HepG2 (cell line): ENCODE measurements at regions not wholly inside any gene's neighbourhood (a gene's known extent, or its start where the extent isn't known, plus 50 kb on each side); places are given as distances from the start of the nearest gene placed in this dataset.

ENCODE experiments used
- ATAC-seq: fragments of 200-7000 bp; cut with Tn5 transposase; 3 replicates; pipeline ENCODE4 v1.9.1; 2020; ENCODE audit warnings: mild to moderate bottlenecking, moderate library complexity
- BruUV-seq: library from RNA; stranded (reverse); fragments of 400-500 nt; replicated peaks from 2 replicates; lab custom pipeline; 2021; lab: Mats Ljungman, UMichigan
- CTCF ChIA-PET: fragments of 300-600 bp; formaldehyde crosslinking; extraction: SDS; loops from one replicate; lab custom pipeline; 2021; ENCODE audit warnings: low total read pairs, inconsistent platforms, low intra/inter-chr PET ratio; lab: Yijun Ruan, JAX
- POLR2A ChIA-PET: fragments of 350-600 bp; sonication (Branson Sonifier 250); formaldehyde crosslinking; loops from one replicate; lab custom pipeline; 2020; ENCODE audit warnings: antibody characterized with exemption, inconsistent platforms; lab: Yijun Ruan, JAX
- DNase-seq: peaks from one replicate; pipeline ENCODE4 v3.0.0-alpha.2; 2015; ENCODE audit warnings: low spot score
- FAIRE-seq: peaks from 3 replicates; lab custom pipeline; 2011; peaks lifted over from hg19 to GRCh38; lab: Jason Lieb, UNC
- H2AFZ ChIP-seq: one replicate; pipeline ENCODE4 v1.6.1; 2011; ENCODE audit warnings: low read length, inconsistent platforms
- H3K27ac ChIP-seq: fragments of 300-600 bp; 3 replicates; pipeline ENCODE4 v1.8.0; 2011; ENCODE audit warnings: mixed run types, mild to moderate bottlenecking, mixed read lengths, low read length, inconsistent platforms; ENCODE audit not compliant: insufficient read depth; ENCODE audit errors: extremely low read length
- H3K27me3 ChIP-seq, 2 experiments: fragments of 200-600 bp in 1 of 2; 2 replicates in 1 of 2; 3 replicates in 1 of 2; pipeline versions ENCODE4 v1.6.0 to v1.8.0; 2011; ENCODE audit warnings: low read length in 2 of 2, mild to moderate bottlenecking in 2 of 2, moderate library complexity in 2 of 2, inconsistent platforms in 1 of 2; ENCODE audit not compliant: insufficient read depth in 2 of 2, control insufficient read depth in 1 of 2
- H3K36me3 ChIP-seq, 2 experiments: fragments of 200-600 bp in 1 of 2; replicated peaks in 1 of 2; 2 replicates in 1 of 2; 3 replicates in 1 of 2; pipeline versions ENCODE4 v1.5.1 to v1.8.0; 2011; ENCODE audit warnings: low read length in 2 of 2, inconsistent platforms in 1 of 2; ENCODE audit not compliant: insufficient read depth in 2 of 2, control insufficient read depth in 1 of 2
- H3K4me1 ChIP-seq: 2 replicates; pipeline ENCODE4 v1.5.1; 2012; ENCODE audit warnings: low read length, inconsistent platforms; ENCODE audit not compliant: insufficient read depth
- H3K4me2 ChIP-seq: 2 replicates; pipeline ENCODE4 v1.6.0; 2011; ENCODE audit warnings: low read depth, low read length, inconsistent platforms
- H3K4me3 ChIP-seq, 3 experiments: fragments of 200-600 bp in 1 of 3; sonication (generic), shearing (Covaris generic) in 1 of 3; replicated peaks in 1 of 3; 2 replicates each; pipeline ENCODE4 v1.5.1; 2011 to 2016; ENCODE audit warnings: low read length in 3 of 3, inconsistent platforms in 2 of 3, low read depth in 2 of 3, mild to moderate bottlenecking in 2 of 3, control low read depth in 1 of 3, mixed read lengths in 1 of 3; ENCODE audit not compliant: insufficient read depth in 1 of 3
- H3K79me2 ChIP-seq: one replicate; pipeline ENCODE4 v1.6.1; 2011; ENCODE audit warnings: low read length, inconsistent platforms; ENCODE audit not compliant: insufficient read depth
- H3K9ac ChIP-seq: 2 replicates; pipeline ENCODE4 v1.6.0; 2011; ENCODE audit warnings: mild to moderate bottlenecking, low read depth, low read length, inconsistent platforms; ENCODE audit not compliant: insufficient read depth
- H3K9me3 ChIP-seq: 2 replicates; pipeline ENCODE4 v1.5.1; 2012; ENCODE audit warnings: mild to moderate bottlenecking, low read length
- H4K20me1 ChIP-seq: 2 replicates; pipeline ENCODE4 v1.6.0; 2011; ENCODE audit warnings: inconsistent platforms, mild to moderate bottlenecking, low read length, moderate library complexity; ENCODE audit not compliant: insufficient read depth
- KDM5B ChIP-seq: sonication (generic); formaldehyde crosslinking; IDR thresholded peaks from 2 replicates; pipeline ENCODE4 v1.4.0; 2020; ENCODE audit warnings: missing genetic modification reagents, mild to moderate bottlenecking, borderline replicate concordance
- NKX3-1 ChIP-seq: sonication (generic); formaldehyde crosslinking; IDR thresholded peaks from 2 replicates; pipeline ENCODE4 v1.5.0; 2020; ENCODE audit warnings: missing genetic modification reagents
- ZC3H4 ChIP-seq: sonication (generic); formaldehyde crosslinking; IDR thresholded peaks from 2 replicates; pipeline ENCODE4 v1.4.0; 2020; ENCODE audit warnings: missing genetic modification reagents, borderline replicate concordance
- ZFP36 ChIP-seq: fragments of 150-350 bp; IDR thresholded peaks from 2 replicates; pipeline ENCODE4 v1.6.1; 2018; ENCODE audit warnings: borderline replicate concordance, low read length, low read depth; ENCODE audit not compliant: partially characterized antibody
- ZNF432 ChIP-seq: sonication (generic); formaldehyde crosslinking; IDR thresholded peaks from 2 replicates; pipeline ENCODE4 v1.5.0; 2020; ENCODE audit warnings: missing genetic modification reagents, mild to moderate bottlenecking, borderline replicate concordance
- ZNF567 ChIP-seq: sonication (generic); formaldehyde crosslinking; IDR thresholded peaks from 2 replicates; pipeline ENCODE4 v1.8.1; 2023; ENCODE audit warnings: mild to moderate bottlenecking, missing genetic modification reagents, borderline replicate concordance
- ZNF616 ChIP-seq: sonication (generic); formaldehyde crosslinking; IDR thresholded peaks from 2 replicates; pipeline ENCODE4 v1.5.0; 2020; ENCODE audit warnings: low read depth, mild to moderate bottlenecking, missing genetic modification reagents
- ZSCAN9 ChIP-seq: IDR thresholded peaks from 2 replicates; pipeline ENCODE4 v1.6.1; 2016; ENCODE audit warnings: borderline replicate concordance
- WGBS: methylation state at CpG from one replicate; pipeline ENCODE4 v1.1.6; 2017; ENCODE audit warnings: low lambda C conversion rate; 5-methylcytosine and 5-hydroxymethylcytosine counted together
- in situ Hi-C: cut with HindIII; loops from 2 replicates; pipeline ENCODE4 v1.10.0; 2017; ENCODE audit warnings: low pct_unique_long_range_greater_than_20kb; ENCODE audit not compliant: extremely low pct_ligation_motif_present
- intact Hi-C: fragments of 100-400 bp; cut with micrococcal nuclease; formaldehyde crosslinking; loops from one replicate; pipeline ENCODE4 v1.10.0; 2022; ENCODE audit not compliant: unreplicated experiment
- TF ChIP-seq, protein P1 (sequence below): sonication (generic); formaldehyde crosslinking; IDR thresholded peaks from 2 replicates; pipeline ENCODE4 v1.4.0; 2020; ENCODE audit warnings: missing genetic modification reagents
- TF ChIP-seq, protein P2 (sequence below): sonication (generic); formaldehyde crosslinking; IDR thresholded peaks from 2 replicates; pipeline ENCODE4 v1.8.1; 2022; ENCODE audit warnings: low read depth, mild to moderate bottlenecking, missing genetic modification reagents
- TF ChIP-seq, protein P3 (sequence below): sonication (generic); formaldehyde crosslinking; IDR thresholded peaks from 2 replicates; pipeline ENCODE4 v1.5.0; 2020; ENCODE audit warnings: mild to moderate bottlenecking, low read depth, missing genetic modification reagents, borderline replicate concordance

DNA sequence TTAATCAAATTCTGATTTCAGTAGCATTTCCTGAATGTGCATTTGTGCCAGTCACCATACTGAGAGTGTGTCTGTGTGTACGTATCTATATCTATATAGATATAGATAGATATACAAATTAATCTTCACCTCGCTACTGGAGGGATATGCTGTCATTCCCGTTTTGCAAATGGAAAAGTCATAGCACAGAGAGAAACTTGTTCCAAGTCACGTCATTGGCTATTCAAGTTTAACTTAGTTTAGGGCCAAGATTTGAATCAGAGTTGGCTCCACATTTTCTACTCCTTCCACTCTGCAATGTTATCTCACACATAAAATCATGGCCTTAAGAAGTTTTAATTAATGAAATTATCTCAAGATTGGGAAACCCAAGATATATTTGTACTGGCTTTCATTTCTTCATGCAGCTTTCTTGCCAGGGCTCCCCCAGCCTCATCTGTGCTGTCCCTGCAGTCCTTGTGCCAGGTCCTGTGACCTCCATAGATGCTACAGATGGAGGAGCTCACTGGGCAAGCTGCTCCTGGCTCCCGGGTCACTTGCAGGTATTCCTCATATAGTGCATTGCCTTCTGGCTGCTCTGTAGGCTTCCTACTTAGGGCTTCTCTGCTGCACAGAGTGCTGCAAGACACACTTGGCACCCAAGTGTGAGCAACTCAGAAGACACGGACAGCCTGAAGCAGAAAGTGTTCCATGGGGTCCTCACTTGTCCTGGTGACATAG is 245.8 kb downstream of the KCNS3 start (continued):
- TF ChIP-seq ZFP36: no peak

GRCh38 chr2:18123577-18123976 is 245.1 kb downstream of the KCNS3 start:
- no peaks in the 10 kb centered on the region for H3K9me3 ChIP-seq
- DNase-seq: no peak
- in situ Hi-C loops: no loop called here
- H3K79me2 ChIP-seq: no peaks in the 10 kb centered on the region
- WGBS: 0% methylated on average over 3 of the region's 3 CpGs
- no TSS peak for BruUV-seq
- POLR2A ChIA-PET: no interaction called here
- no peak overlapping the region for H3K4me3 ChIP-seq
- H3K9ac ChIP-seq: no peak overlapping the region
- CTCF ChIA-PET: no interaction called here
- H4K20me1 ChIP-seq: no peaks in the 10 kb centered on the region
- ATAC-seq: no peak
- H3K4me1 ChIP-seq: no peaks in the 10 kb centered on the region
- H3K4me2 ChIP-seq: no peak overlapping the region
- intact Hi-C loops: no loop called here
- H3K27ac ChIP-seq: no peak overlapping the region
- no peaks in the 10 kb centered on the region for H3K36me3 ChIP-seq
- no peak for FAIRE-seq
- no peak overlapping the region for H2AFZ ChIP-seq
- no peaks in the 10 kb centered on the region for H3K27me3 ChIP-seq
- TF ChIP-seq ZNF432: no peak
- TF ChIP-seq, protein P1, sequence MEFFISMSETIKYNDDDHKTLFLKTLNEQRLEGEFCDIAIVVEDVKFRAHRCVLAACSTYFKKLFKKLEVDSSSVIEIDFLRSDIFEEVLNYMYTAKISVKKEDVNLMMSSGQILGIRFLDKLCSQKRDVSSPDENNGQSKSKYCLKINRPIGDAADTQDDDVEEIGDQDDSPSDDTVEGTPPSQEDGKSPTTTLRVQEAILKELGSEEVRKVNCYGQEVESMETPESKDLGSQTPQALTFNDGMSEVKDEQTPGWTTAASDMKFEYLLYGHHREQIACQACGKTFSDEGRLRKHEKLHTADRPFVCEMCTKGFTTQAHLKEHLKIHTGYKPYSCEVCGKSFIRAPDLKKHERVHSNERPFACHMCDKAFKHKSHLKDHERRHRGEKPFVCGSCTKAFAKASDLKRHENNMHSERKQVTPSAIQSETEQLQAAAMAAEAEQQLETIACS (CRISPR knock-in tag): no peak
- no peak for TF ChIP-seq ZC3H4 (CRISPR knock-in tag)
- no peak for TF ChIP-seq ZSCAN9
- TF ChIP-seq KDM5B: no peak
- no peak for TF ChIP-seq NKX3-1 (CRISPR knock-in tag)
- TF ChIP-seq ZNF616: no peak
- TF ChIP-seq, protein P2, sequence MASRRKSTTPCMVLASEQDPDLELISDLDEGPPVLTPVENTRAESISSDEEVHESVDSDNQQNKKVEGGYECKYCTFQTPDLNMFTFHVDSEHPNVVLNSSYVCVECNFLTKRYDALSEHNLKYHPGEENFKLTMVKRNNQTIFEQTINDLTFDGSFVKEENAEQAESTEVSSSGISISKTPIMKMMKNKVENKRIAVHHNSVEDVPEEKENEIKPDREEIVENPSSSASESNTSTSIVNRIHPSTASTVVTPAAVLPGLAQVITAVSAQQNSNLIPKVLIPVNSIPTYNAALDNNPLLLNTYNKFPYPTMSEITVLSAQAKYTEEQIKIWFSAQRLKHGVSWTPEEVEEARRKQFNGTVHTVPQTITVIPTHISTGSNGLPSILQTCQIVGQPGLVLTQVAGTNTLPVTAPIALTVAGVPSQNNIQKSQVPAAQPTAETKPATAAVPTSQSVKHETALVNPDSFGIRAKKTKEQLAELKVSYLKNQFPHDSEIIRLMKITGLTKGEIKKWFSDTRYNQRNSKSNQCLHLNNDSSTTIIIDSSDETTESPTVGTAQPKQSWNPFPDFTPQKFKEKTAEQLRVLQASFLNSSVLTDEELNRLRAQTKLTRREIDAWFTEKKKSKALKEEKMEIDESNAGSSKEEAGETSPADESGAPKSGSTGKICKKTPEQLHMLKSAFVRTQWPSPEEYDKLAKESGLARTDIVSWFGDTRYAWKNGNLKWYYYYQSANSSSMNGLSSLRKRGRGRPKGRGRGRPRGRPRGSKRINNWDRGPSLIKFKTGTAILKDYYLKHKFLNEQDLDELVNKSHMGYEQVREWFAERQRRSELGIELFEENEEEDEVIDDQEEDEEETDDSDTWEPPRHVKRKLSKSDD (CRISPR knock-in tag): no peak
- TF ChIP-seq ZNF567 (CRISPR knock-in tag): no peak
- TF ChIP-seq, protein P3, sequence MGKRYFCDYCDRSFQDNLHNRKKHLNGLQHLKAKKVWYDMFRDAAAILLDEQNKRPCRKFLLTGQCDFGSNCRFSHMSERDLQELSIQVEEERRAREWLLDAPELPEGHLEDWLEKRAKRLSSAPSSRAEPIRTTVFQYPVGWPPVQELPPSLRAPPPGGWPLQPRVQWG (CRISPR knock-in tag): no peak
